Inflammatory macrophage treated with lipopolysaccharide for 4 hours (primary cell): ENCODE measurements at regions not wholly inside any gene's neighbourhood (a gene's known extent, or its start where the extent isn't known, plus 50 kb on each side); places are given as distances from the start of the nearest gene placed in this dataset.
A peak's percentile ranks its signal among the peaks of the same experiment; 100 is the strongest.

Source experiments
- DNase-seq: peaks from one replicate; pipeline ENCODE4 v3.0.0-alpha.2; 2020

- DNase-seq: no peak
These were observed 114.7 kb upstream of the EEA1 start for GRCh38 chr12:93043877-93044209.

GRCh38 chr12:93047118-93047517, 118.0 kb upstream of the EEA1 start:
- DNase-seq: no peak

GRCh38 chr12:93048656-93049055, 119.6 kb upstream of the EEA1 start:
- DNase-seq: no peak

GRCh38 chr12:93050026-93050747, 121.1 kb upstream of the EEA1 start:
- DNase-seq: no peak

- no peak for DNase-seq
These were observed 121.6 kb upstream of the EEA1 start for GRCh38 chr12:93050748-93051081.

- DNase-seq: no peak
These were observed 124.9 kb upstream of the EEA1 start for GRCh38 chr12:93054021-93054420.

- no peak for DNase-seq
These were observed 126.1 kb upstream of the EEA1 start for GRCh38 chr12:93055221-93055620.

- peak; percentile 49 for DNase-seq
These were observed 128.0 kb upstream of the EEA1 start for GRCh38 chr12:93056971-93057535.

GRCh38 chr12:93058280-93058679, 129.2 kb upstream of the EEA1 start:
- DNase-seq: no peak

GRCh38 chr12:93059288-93059687, 130.2 kb upstream of the EEA1 start:
- DNase-seq: no peak

- DNase-seq: peak; percentile 88
These were observed 131.0 kb upstream of the EEA1 start for GRCh38 chr12:93059925-93060665.

- no peak for DNase-seq
These were observed 131.8 kb upstream of the EEA1 start for GRCh38 chr12:93060666-93061472.

- no peak for DNase-seq
These were observed 132.7 kb upstream of the EEA1 start for GRCh38 chr12:93061473-93062419.

- no peak for DNase-seq
These were observed 136.8 kb upstream of the EEA1 start for GRCh38 chr12:93065896-93066295.

- DNase-seq: no peak
These were observed 143.2 kb upstream of the EEA1 start for GRCh38 chr12:93072340-93072739.

GRCh38 chr12:93073324-93073723, 144.2 kb upstream of the EEA1 start:
- DNase-seq: no peak

GRCh38 chr12:93078059-93078458, 149.0 kb upstream of the EEA1 start:
- no peak for DNase-seq

- DNase-seq: no peak
These were observed 149.5 kb upstream of the EEA1 start for GRCh38 chr12:93078577-93078976.

GRCh38 chr12:93079271-93079670, 150.2 kb upstream of the EEA1 start:
- DNase-seq: no peak

- no peak for DNase-seq
These were observed 150.9 kb upstream of the EEA1 start for GRCh38 chr12:93079976-93080375.

- no peak for DNase-seq
These were observed 151.4 kb upstream of the EEA1 start for GRCh38 chr12:93080452-93080851.
